B cell (primary cell): ENCODE measurements at regions not wholly inside any gene's neighbourhood (a gene's known extent, or its start where the extent isn't known, plus 50 kb on each side); places are given as distances from the start of the nearest gene placed in this dataset.
"Not testable (repeated sequence)": the region's sequence is repeated elsewhere in the genome, so short reads cannot be mapped to it uniquely, and the experiment has no call there.

Source experiments
- ATAC-seq: fragments of 200-7000 bp; cut with Tn5 transposase; one replicate; pipeline ENCODE4 v1.10.0; 2021; ENCODE audit warnings: low read depth, mild to moderate bottlenecking, moderate number of reproducible peaks, moderate library complexity
- CTCF ChIA-PET: fragments of 350-600 bp; sonication (Branson Sonifier 250); formaldehyde crosslinking; loops from one replicate; lab custom pipeline; 2021; ENCODE audit warnings: antibody characterized with exemption, inconsistent platforms; lab: Charles Lee
- POLR2A ChIA-PET: fragments of 350-600 bp; sonication (Branson Sonifier 250); formaldehyde crosslinking; loops from one replicate; lab custom pipeline; 2021; ENCODE audit warnings: antibody characterized with exemption; lab: Charles Lee
- DNase-seq: peaks from one replicate; pipeline ENCODE4 v3.0.0; 2013
- H2AFZ ChIP-seq: 2 replicates; pipeline ENCODE4 v1.6.1; 2012; ENCODE audit warnings: mild to moderate bottlenecking, low read depth, low read length; ENCODE audit not compliant: insufficient read depth, poor library complexity, severe bottlenecking
- H3K27ac ChIP-seq, 2 donors: 1 replicate in 1 of 2; 2 replicates in 1 of 2; pipeline ENCODE4 v1.5.1; 2012 to 2013; ENCODE audit warnings: low read length in 2 of 2, mild to moderate bottlenecking in 2 of 2, moderate library complexity in 1 of 2
- H3K27me3 ChIP-seq, 4 experiments: fragments of 200-600 bp in 1 of 4; sonication (generic) in 1 of 4; replicated peaks in 1 of 4; 1 replicate in 2 of 4; 2 replicates in 2 of 4; pipeline versions ENCODE4 v1.6.1 to v1.7.0; 2013 to 2016; ENCODE audit warnings: low read length in 3 of 4, mild to moderate bottlenecking in 2 of 4, mixed read lengths in 1 of 4, moderate library complexity in 1 of 4; ENCODE audit not compliant: insufficient read depth in 4 of 4, control insufficient read depth in 3 of 4; ENCODE audit errors: control extremely low read depth in 1 of 4
- H3K36me3 ChIP-seq, 2 experiments: replicated peaks in 1 of 2; 1 replicate in 1 of 2; 2 replicates in 1 of 2; pipeline versions ENCODE4 v1.6.1 to v1.7.1; 2013; ENCODE audit warnings: low read length in 1 of 2; ENCODE audit not compliant: insufficient read depth in 2 of 2, control insufficient read depth in 1 of 2; ENCODE audit errors: control extremely low read depth in 1 of 2, extremely low read depth in 1 of 2
- H3K4me1 ChIP-seq, 2 donors: fragments of 200-600 bp in 1 of 2; sonication (generic) in 1 of 2; 1 replicate in 1 of 2; 2 replicates in 1 of 2; pipeline versions ENCODE4 v1.5.1 to v1.6.1; 2013 to 2017; ENCODE audit warnings: low read length in 2 of 2; ENCODE audit not compliant: control insufficient read depth in 2 of 2, insufficient read depth in 2 of 2
- H3K4me2 ChIP-seq: replicated peaks from 2 replicates; pipeline ENCODE3; 2012; ENCODE audit warnings: mild to moderate bottlenecking, low read depth, low read length; ENCODE audit not compliant: poor library complexity, severe bottlenecking
- H3K4me3 ChIP-seq, 5 experiments: fragments of 200-600 bp in 1 of 5; sonication (generic) in 1 of 5; 1 replicate in 3 of 5; 2 replicates in 2 of 5; pipeline versions ENCODE4 v1.5.1 to v1.7.0; 2011 to 2016; ENCODE audit warnings: low read length in 4 of 5, mild to moderate bottlenecking in 4 of 5, low read depth in 2 of 5, control low read depth in 1 of 5, moderate library complexity in 1 of 5; ENCODE audit not compliant: insufficient read depth in 1 of 5; ENCODE audit errors: control extremely low read depth in 1 of 5, extremely low read depth in 1 of 5
- H3K79me2 ChIP-seq: fragments of 200-600 bp; sonication (generic); one replicate; pipeline ENCODE4 v1.6.0; 2016; ENCODE audit warnings: low read length; ENCODE audit not compliant: control insufficient read depth, insufficient read depth
- H3K9ac ChIP-seq: fragments of 200-600 bp; sonication (generic); 2 replicates; pipeline ENCODE4 v1.6.1; 2017; ENCODE audit warnings: mild to moderate bottlenecking, low read length, moderate library complexity
- H3K9me3 ChIP-seq, 3 donors: one replicate each; pipeline versions ENCODE4 v1.6.1 to v1.7.1; 2013; ENCODE audit warnings: low read length in 2 of 3; ENCODE audit not compliant: control insufficient read depth in 2 of 3, insufficient read depth in 1 of 3; ENCODE audit errors: control extremely low read depth in 1 of 3
- H4K20me1 ChIP-seq: 2 replicates; pipeline ENCODE4 v1.6.0; 2012; ENCODE audit warnings: mild to moderate bottlenecking, low read length; ENCODE audit not compliant: insufficient read depth, control insufficient read depth, poor library complexity, severe bottlenecking
- H3K27ac Mint-ChIP-seq: one replicate; pipeline ENCODE4 v1.8.0; 2021; ENCODE audit warnings: mixed read lengths
- H3K27me3 Mint-ChIP-seq: one replicate; pipeline ENCODE4 v1.8.0; 2021; ENCODE audit warnings: mixed read lengths
- H3K4me1 Mint-ChIP-seq: one replicate; pipeline ENCODE4 v1.8.0; 2021; ENCODE audit warnings: mixed read lengths
- H3K4me3 Mint-ChIP-seq: one replicate; pipeline ENCODE4 v1.8.0; 2021; ENCODE audit warnings: mixed read lengths
- H3K9me3 Mint-ChIP-seq: one replicate; pipeline ENCODE4 v1.8.0; 2022; ENCODE audit warnings: mixed read lengths; ENCODE audit not compliant: insufficient read depth
- CTCF ChIP-seq: fragments of 200-600 bp; IDR thresholded peaks from one replicate; pipeline ENCODE4 v1.8.0; 2022; ENCODE audit warnings: antibody characterized with exemption, mild to moderate bottlenecking
- EZH2 ChIP-seq: IDR thresholded peaks from 2 replicates; pipeline ENCODE4 v1.6.1; 2012; ENCODE audit warnings: borderline replicate concordance, low read depth, mild to moderate bottlenecking, moderate library complexity, low read length; ENCODE audit not compliant: insufficient read depth, poor library complexity, severe bottlenecking
- WGBS: methylation state at CpG from one replicate; pipeline ENCODE4 v1.1.5; 2013; ENCODE audit warnings: missing lambda C conversion rate; ENCODE audit not compliant: insufficient coverage; 5-methylcytosine and 5-hydroxymethylcytosine counted together
- intact Hi-C: fragments of 100-400 bp; cut with micrococcal nuclease; formaldehyde crosslinking; loops from one replicate; pipeline ENCODE4 v1.10.0; 2022

GRCh38 chr9:105006514-105006913, 78.6 kb upstream of the ABCA1 start:
- WGBS: no CpG with 5 or more reads among the region's 2 CpGs
- H3K4me2 ChIP-seq: no peak overlapping the region
- DNase-seq (no peak), ATAC-seq (no peak)
- H3K9me3 ChIP-seq: no peaks in the 10 kb centered on the region
- Mint-ChIP-seq H3K27ac (no peak overlapping the region), H3K9me3 (no peaks in the 10 kb centered on the region), H3K4me3 (no peak overlapping the region), H3K27me3 (peaks cover 3% of the 10 kb centered on the region), H3K4me1 (peaks cover 4% of the 10 kb centered on the region)
- no peak overlapping the region for H3K9ac ChIP-seq
- TF ChIP-seq EZH2 (no peak), CTCF (no peak)
- H3K27ac ChIP-seq: no peak overlapping the region
- no peaks in the 10 kb centered on the region for H3K4me1 ChIP-seq
- H4K20me1 ChIP-seq: no peaks in the 10 kb centered on the region
- intact Hi-C loops: no loop called here
- POLR2A ChIA-PET: no interaction called here
- no peaks in the 10 kb centered on the region for H3K27me3 ChIP-seq
- H2AFZ ChIP-seq: no peak overlapping the region
- H3K4me3 ChIP-seq: no peak overlapping the region
- CTCF ChIA-PET: no interaction called here
- H3K36me3 ChIP-seq: no peaks in the 10 kb centered on the region
- H3K79me2 ChIP-seq: no peaks in the 10 kb centered on the region

GRCh38 chr9:105007143-105007542, 79.2 kb upstream of the ABCA1 start:
- CTCF ChIA-PET: no interaction called here
- intact Hi-C loops: no loop called here
- Histone ChIP-seq H3K27ac (no peak overlapping the region), H4K20me1 (no peaks in the 10 kb centered on the region), H2AFZ (no peak overlapping the region), H3K4me1 (no peaks in the 10 kb centered on the region), H3K79me2 (no peaks in the 10 kb centered on the region), H3K4me3 (no peak overlapping the region), H3K4me2 (no peak overlapping the region), H3K9ac (no peak overlapping the region), H3K27me3 (no peaks in the 10 kb centered on the region), H3K9me3 (no peaks in the 10 kb centered on the region), H3K36me3 (no peaks in the 10 kb centered on the region)
- Mint-ChIP-seq H3K9me3 (no peaks in the 10 kb centered on the region), H3K4me3 (no peak overlapping the region), H3K4me1 (peaks cover 4% of the 10 kb centered on the region), H3K27me3 (peaks cover 5% of the 10 kb centered on the region), H3K27ac (no peak overlapping the region)
- POLR2A ChIA-PET: no interaction called here
- no peak for ATAC-seq
- DNase-seq: no peak
- WGBS: no CpG with 5 or more reads among the region's 2 CpGs
- no peak for TF ChIP-seq EZH2
- no peak for TF ChIP-seq CTCF

GRCh38 chr9:105010089-105010488, 82.1 kb upstream of the ABCA1 start:
- POLR2A ChIA-PET, H3K27ac Mint-ChIP-seq, H3K4me1 Mint-ChIP-seq, H3K36me3 ChIP-seq, H3K4me1 ChIP-seq, H3K79me2 ChIP-seq, H3K4me2 ChIP-seq, ATAC-seq, H2AFZ ChIP-seq, H3K27me3 ChIP-seq, CTCF ChIA-PET, H3K4me3 ChIP-seq, H3K27ac ChIP-seq, H3K9me3 Mint-ChIP-seq, H3K9ac ChIP-seq, H3K9me3 ChIP-seq, intact Hi-C loops, H4K20me1 ChIP-seq, DNase-seq, H3K4me3 Mint-ChIP-seq: not testable (repeated sequence)
- peaks cover 24% of the 10 kb centered on the region for H3K27me3 Mint-ChIP-seq
- no CpG with 5 or more reads among the region's 3 CpGs for WGBS
